ENCODE measurements at regions not wholly inside any gene's neighbourhood (a gene's known extent, or its start where the extent isn't known, plus 50 kb on each side); places are given as distances from the start of the nearest gene placed in this dataset.

DNA sequence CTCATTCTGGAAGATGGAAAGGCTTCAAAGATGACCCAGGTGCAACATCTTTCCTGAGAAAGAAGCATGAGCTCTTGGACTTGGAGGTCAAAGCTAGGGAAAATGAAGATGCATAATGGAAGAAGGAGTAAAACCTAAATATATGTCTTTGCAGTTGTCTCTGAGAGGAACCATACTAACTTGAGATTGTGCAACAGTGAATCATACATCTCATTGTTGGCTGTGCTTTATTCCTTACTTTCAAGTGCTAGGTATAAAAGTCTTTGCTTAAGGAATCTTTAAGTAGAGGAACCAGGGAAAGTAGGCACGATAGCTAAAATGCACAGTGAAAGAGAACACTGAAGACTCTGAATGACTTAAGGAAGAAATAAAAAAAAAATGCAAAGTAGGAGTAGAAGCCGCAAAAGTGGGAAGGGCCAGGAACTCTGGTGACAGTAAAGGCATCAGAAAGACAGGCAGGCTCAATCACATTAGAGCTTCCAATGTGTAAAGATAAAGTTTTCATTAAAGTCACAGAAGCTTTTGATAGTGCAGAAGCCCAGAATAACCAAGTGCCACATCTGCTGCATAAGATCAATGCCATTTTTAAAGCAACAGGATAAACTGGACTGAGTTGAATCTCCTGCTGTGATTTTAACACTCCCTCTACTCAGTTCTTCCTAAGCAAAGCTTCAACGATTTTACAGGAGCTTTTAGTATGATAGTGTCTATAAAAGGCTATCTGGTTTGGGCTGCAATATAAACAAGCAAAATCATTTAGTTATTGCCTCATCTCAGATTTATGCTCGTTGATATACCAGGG lies 432.3 kb upstream of the EDIL3 start:
- no peak overlapping the region for H3K4me2 ChIP-seq
- no peak overlapping the region for H3K27ac ChIP-seq
- POLR2A ChIA-PET, result no interaction called here
- CTCF ChIA-PET, result interaction anchor here (0.7 kb wide), 1 partner anchor 234 kb away, joined by 3 read pairs; no protein-coding TSS in a partner anchor
- H3K4me3 ChIP-seq, result no peak overlapping the region
- FAIRE-seq (no peak), DNase-seq (ENCODE audit: low read depth in 1 of 2, low spot score in 1 of 2) (no peak), ATAC-seq (no peak)
- H3K9me3 ChIP-seq, result no peaks in the 10 kb centered on the region
- WGBS (ENCODE audit: missing lambda C conversion rate), result 7% methylated on average over 4 of the region's 4 CpGs
- TF ChIP-seq SREBF2 (IDR thresholded peaks at IDR 0.05) (no peak), NFE2L2 (conservative IDR thresholded peaks at IDR 0.05; ENCODE audit: low read length) (no peak), MYC (IDR thresholded peaks at IDR 0.05; ENCODE audit: borderline replicate concordance, low read length) (no peak), RFX5 (IDR thresholded peaks at IDR 0.05) (no peak), ZC3H11A (IDR thresholded peaks at IDR 0.05) (no peak)
- no peaks in the 10 kb centered on the region for H3K4me1 ChIP-seq

DNA sequence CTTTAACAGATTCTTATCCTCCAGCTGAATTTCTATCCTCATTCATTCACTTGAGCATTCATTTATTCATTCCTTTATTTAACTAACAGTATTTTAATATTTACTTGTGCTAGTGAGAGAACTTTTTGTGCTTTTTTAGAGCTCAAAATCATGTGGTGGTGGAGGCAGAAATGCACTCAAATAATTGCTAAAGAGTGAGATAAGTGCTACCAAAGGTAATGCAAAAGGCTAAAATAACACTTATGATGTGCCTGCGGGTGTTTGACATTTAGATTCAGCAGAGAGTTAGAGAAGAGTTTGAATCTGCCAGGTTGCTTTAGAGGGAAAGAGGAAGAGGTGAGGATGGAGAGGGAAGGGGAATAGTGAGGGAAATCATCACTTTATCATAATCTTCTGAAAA lies 431.5 kb upstream of the EDIL3 start:
- ChIA-PET POLR2A (no interaction called here), CTCF (no interaction called here)
- no peak overlapping the region for H3K4me2 ChIP-seq
- no peak overlapping the region for H3K27ac ChIP-seq
- WGBS (ENCODE audit: missing lambda C conversion rate), result 7% methylated on average over 1 of the region's 1 CpG
- ATAC-seq (no peak), FAIRE-seq (no peak), DNase-seq (ENCODE audit: low read depth in 1 of 2, low spot score in 1 of 2) (no peak)
- H3K9me3 ChIP-seq, result no peaks in the 10 kb centered on the region
- no peak for TF ChIP-seq SMC3 (IDR thresholded peaks at IDR 0.05)
- TF ChIP-seq, protein P1, sequence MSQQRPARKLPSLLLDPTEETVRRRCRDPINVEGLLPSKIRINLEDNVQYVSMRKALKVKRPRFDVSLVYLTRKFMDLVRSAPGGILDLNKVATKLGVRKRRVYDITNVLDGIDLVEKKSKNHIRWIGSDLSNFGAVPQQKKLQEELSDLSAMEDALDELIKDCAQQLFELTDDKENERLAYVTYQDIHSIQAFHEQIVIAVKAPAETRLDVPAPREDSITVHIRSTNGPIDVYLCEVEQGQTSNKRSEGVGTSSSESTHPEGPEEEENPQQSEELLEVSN (IDR thresholded peaks at IDR 0.05; ENCODE audit: borderline replicate concordance, low read depth), result no peak
- no peaks in the 10 kb centered on the region for H3K4me1 ChIP-seq
- no peak overlapping the region for H3K4me3 ChIP-seq

DNA sequence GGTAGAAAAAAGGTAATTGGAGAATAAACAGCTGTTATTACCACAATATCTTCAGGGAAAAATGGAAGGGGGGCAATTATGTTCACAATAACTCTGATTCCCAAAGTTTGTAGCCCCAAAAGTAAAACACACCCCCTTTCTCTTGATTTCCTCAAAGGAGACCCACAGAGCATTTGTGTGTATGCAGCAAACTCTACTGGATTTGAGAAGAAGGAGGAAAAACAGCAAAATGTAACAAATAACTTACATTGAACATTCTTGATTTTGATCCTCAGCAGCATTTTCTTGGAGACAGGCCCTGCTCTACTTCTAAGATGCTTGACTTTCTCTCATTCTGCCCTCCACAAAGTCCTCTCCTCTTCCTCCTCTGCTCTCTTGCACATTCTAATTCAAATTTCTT lies 420.8 kb upstream of the EDIL3 start:
- Histone ChIP-seq H3K27ac (no peak overlapping the region), H3K4me3 (no peak overlapping the region), H3K4me2 (no peak overlapping the region), H3K4me1 (no peaks in the 10 kb centered on the region), H3K9me3 (no peaks in the 10 kb centered on the region)
- ChIA-PET CTCF (no interaction called here), POLR2A (no interaction called here)
- no peak for ATAC-seq
- TF ChIP-seq EHF (CRISPR knock-in tag; IDR thresholded peaks at IDR 0.05) (no peak), NFE2L2 (conservative IDR thresholded peaks at IDR 0.05; ENCODE audit: low read length) (no peak), HDAC2 (IDR thresholded peaks at IDR 0.05) (no peak), HOXB5 (CRISPR knock-in tag; IDR thresholded peaks at IDR 0.05) (no peak), FOSL2 (IDR thresholded peaks at IDR 0.05) (no peak), FOSL2 (CRISPR knock-in tag; IDR thresholded peaks at IDR 0.05) (no peak), ZC3H11A (IDR thresholded peaks at IDR 0.05) (no peak), RCOR1 (IDR thresholded peaks at IDR 0.05; ENCODE audit: low read depth, low read length) (no peak), KDM1A (IDR thresholded peaks at IDR 0.05; ENCODE audit: low read depth) (no peak), CHD2 (IDR thresholded peaks at IDR 0.05; ENCODE audit: low read length, partially characterized antibody) (no peak), POLR2A (IDR thresholded peaks at IDR 0.05; ENCODE audit: low read length) (no peak), ESRRA (IDR thresholded peaks at IDR 0.05; ENCODE audit: borderline replicate concordance, low read length) (no peak), HOXA7 (CRISPR knock-in tag; IDR thresholded peaks at IDR 0.05) (no peak), FOXS1 (CRISPR knock-in tag; IDR thresholded peaks at IDR 0.05) (no peak), EP300 (IDR thresholded peaks at IDR 0.05) (no peak), FOSB (CRISPR knock-in tag; IDR thresholded peaks at IDR 0.05) (no peak)
- TF ChIP-seq, protein P1 (IDR thresholded peaks at IDR 0.05; ENCODE audit: borderline replicate concordance, low read depth), result no peak
- TF ChIP-seq, protein P2, sequence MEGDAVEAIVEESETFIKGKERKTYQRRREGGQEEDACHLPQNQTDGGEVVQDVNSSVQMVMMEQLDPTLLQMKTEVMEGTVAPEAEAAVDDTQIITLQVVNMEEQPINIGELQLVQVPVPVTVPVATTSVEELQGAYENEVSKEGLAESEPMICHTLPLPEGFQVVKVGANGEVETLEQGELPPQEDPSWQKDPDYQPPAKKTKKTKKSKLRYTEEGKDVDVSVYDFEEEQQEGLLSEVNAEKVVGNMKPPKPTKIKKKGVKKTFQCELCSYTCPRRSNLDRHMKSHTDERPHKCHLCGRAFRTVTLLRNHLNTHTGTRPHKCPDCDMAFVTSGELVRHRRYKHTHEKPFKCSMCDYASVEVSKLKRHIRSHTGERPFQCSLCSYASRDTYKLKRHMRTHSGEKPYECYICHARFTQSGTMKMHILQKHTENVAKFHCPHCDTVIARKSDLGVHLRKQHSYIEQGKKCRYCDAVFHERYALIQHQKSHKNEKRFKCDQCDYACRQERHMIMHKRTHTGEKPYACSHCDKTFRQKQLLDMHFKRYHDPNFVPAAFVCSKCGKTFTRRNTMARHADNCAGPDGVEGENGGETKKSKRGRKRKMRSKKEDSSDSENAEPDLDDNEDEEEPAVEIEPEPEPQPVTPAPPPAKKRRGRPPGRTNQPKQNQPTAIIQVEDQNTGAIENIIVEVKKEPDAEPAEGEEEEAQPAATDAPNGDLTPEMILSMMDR (IDR thresholded peaks at IDR 0.05), result no peak
- TF ChIP-seq, protein P3, sequence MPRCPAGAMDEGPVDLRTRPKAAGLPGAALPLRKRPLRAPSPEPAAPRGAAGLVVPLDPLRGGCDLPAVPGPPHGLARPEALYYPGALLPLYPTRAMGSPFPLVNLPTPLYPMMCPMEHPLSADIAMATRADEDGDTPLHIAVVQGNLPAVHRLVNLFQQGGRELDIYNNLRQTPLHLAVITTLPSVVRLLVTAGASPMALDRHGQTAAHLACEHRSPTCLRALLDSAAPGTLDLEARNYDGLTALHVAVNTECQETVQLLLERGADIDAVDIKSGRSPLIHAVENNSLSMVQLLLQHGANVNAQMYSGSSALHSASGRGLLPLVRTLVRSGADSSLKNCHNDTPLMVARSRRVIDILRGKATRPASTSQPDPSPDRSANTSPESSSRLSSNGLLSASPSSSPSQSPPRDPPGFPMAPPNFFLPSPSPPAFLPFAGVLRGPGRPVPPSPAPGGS (IDR thresholded peaks at IDR 0.05), result no peak
- TF ChIP-seq, protein P4, sequence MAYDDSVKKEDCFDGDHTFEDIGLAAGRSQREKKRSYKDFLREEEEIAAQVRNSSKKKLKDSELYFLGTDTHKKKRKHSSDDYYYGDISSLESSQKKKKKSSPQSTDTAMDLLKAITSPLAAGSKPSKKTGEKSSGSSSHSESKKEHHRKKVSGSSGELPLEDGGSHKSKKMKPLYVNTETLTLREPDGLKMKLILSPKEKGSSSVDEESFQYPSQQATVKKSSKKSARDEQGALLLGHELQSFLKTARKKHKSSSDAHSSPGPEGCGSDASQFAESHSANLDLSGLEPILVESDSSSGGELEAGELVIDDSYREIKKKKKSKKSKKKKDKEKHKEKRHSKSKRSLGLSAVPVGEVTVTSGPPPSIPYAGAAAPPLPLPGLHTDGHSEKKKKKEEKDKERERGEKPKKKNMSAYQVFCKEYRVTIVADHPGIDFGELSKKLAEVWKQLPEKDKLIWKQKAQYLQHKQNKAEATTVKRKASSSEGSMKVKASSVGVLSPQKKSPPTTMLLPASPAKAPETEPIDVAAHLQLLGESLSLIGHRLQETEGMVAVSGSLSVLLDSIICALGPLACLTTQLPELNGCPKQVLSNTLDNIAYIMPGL (CRISPR knock-in tag; IDR thresholded peaks at IDR 0.05; ENCODE audit: borderline replicate concordance), result no peak
- TF ChIP-seq, protein P5, sequence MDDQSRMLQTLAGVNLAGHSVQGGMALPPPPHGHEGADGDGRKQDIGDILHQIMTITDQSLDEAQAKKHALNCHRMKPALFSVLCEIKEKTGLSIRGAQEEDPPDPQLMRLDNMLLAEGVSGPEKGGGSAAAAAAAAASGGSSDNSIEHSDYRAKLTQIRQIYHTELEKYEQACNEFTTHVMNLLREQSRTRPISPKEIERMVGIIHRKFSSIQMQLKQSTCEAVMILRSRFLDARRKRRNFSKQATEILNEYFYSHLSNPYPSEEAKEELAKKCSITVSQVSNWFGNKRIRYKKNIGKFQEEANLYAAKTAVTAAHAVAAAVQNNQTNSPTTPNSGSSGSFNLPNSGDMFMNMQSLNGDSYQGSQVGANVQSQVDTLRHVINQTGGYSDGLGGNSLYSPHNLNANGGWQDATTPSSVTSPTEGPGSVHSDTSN (IDR thresholded peaks at IDR 0.05), result no peak
- no peak for FAIRE-seq
- DNase-seq (ENCODE audit: low read depth in 1 of 2, low spot score in 1 of 2), result no peak
